GM23338 (cell line): ENCODE measurements at regions not wholly inside any gene's neighbourhood (a gene's known extent, or its start where the extent isn't known, plus 50 kb on each side); places are given as distances from the start of the nearest gene placed in this dataset.

ENCODE experiments used
- ATAC-seq: fragments of 200-7000 bp; cut with Tn5 transposase; 3 replicates; pipeline ENCODE4 v1.9.1; 2020
- DNase-seq: peaks from one replicate; pipeline ENCODE4 v3.0.0-alpha.2; 2015; ENCODE audit warnings: low spot score
- H2AFZ ChIP-seq: fragments of 200-600 bp; sonication (generic); 2 replicates; pipeline ENCODE4 v1.8.0; 2016; ENCODE audit warnings: antibody characterized with exemption, mild to moderate bottlenecking, moderate library complexity
- H3F3A ChIP-seq: fragments of 200-600 bp; sonication (generic); replicated peaks from 2 replicates; pipeline ENCODE4 v1.8.0; 2017; ENCODE audit warnings: antibody characterized with exemption, mixed run types, low read depth
- H3K27ac ChIP-seq: fragments of 200-600 bp; sonication (generic); 2 replicates; pipeline ENCODE4 v1.6.1; 2016; ENCODE audit warnings: low read depth
- H3K27me3 ChIP-seq: fragments of 200-600 bp; sonication (generic); 2 replicates; pipeline ENCODE4 v1.8.0; 2016; ENCODE audit warnings: mild to moderate bottlenecking, mixed run types, moderate library complexity; ENCODE audit not compliant: insufficient read depth
- H3K36me3 ChIP-seq: fragments of 200-600 bp; sonication (generic); 2 replicates; pipeline ENCODE4 v1.8.0; 2016; ENCODE audit warnings: mild to moderate bottlenecking; ENCODE audit not compliant: insufficient read depth
- H3K4me1 ChIP-seq: fragments of 200-600 bp; sonication (generic); 2 replicates; pipeline ENCODE4 v1.8.0; 2016; ENCODE audit warnings: mild to moderate bottlenecking, moderate library complexity; ENCODE audit not compliant: insufficient read depth
- H3K4me2 ChIP-seq: fragments of 200-600 bp; sonication (generic); 2 replicates; pipeline ENCODE4 v1.7.1; 2017; ENCODE audit warnings: mixed run types
- H3K4me3 ChIP-seq: fragments of 200-600 bp; sonication (generic); 2 replicates; pipeline ENCODE4 v1.6.1; 2016; ENCODE audit warnings: mixed run types
- H3K79me2 ChIP-seq: fragments of 200-600 bp; sonication (generic); replicated peaks from 2 replicates; pipeline ENCODE4 v1.8.0; 2017; ENCODE audit warnings: mild to moderate bottlenecking; ENCODE audit not compliant: insufficient read depth
- H3K9me2 ChIP-seq: fragments of 200-600 bp; sonication (generic); 2 replicates; pipeline ENCODE4 v1.8.0; 2017; ENCODE audit not compliant: insufficient read depth
- H4K20me1 ChIP-seq: fragments of 200-600 bp; sonication (generic); replicated peaks from 2 replicates; pipeline ENCODE4 v1.8.0; 2017; ENCODE audit warnings: mild to moderate bottlenecking; ENCODE audit not compliant: insufficient read depth
- H3K27ac Mint-ChIP-seq: 2 replicates; pipeline ENCODE4 v1.8.0; 2020; ENCODE audit warnings: inconsistent platforms, mild to moderate bottlenecking, moderate library complexity, mixed read lengths
- H3K27me3 Mint-ChIP-seq: 3 replicates; pipeline ENCODE4 v1.8.0; 2022; ENCODE audit warnings: low read depth, mild to moderate bottlenecking, moderate library complexity, mixed read lengths, inconsistent platforms; ENCODE audit not compliant: insufficient read depth, poor library complexity
- H3K36me3 Mint-ChIP-seq: 3 replicates; pipeline ENCODE4 v1.8.0; 2021; ENCODE audit warnings: low read depth, mild to moderate bottlenecking, inconsistent platforms, moderate library complexity, mixed read lengths
- H3K4me1 Mint-ChIP-seq: 3 replicates; pipeline ENCODE4 v1.8.0; 2020; ENCODE audit warnings: mild to moderate bottlenecking, inconsistent platforms, mixed read lengths
- H3K4me3 Mint-ChIP-seq: 3 replicates; pipeline ENCODE4 v1.8.0; 2021; ENCODE audit warnings: moderate library complexity, mild to moderate bottlenecking, inconsistent platforms, mixed read lengths
- H3K9me3 Mint-ChIP-seq: 3 replicates; pipeline ENCODE4 v1.8.0; 2020; ENCODE audit warnings: moderate library complexity, mild to moderate bottlenecking, inconsistent platforms, mixed read lengths
- CREB1 ChIP-seq: fragments of 250-450 bp; sonication (Bioruptor Pico); IDR thresholded peaks from 2 replicates; pipeline ENCODE4 v1.5.0; 2020; ENCODE audit warnings: low read depth, mild to moderate bottlenecking, moderate library complexity
- EZH2 ChIP-seq: fragments of 200-600 bp; sonication (generic); IDR thresholded peaks from one replicate; pipeline ENCODE4 v1.8.0; 2017; ENCODE audit warnings: antibody characterized with exemption, mild to moderate bottlenecking, low read depth; ENCODE audit not compliant: unreplicated experiment
- JUNB ChIP-seq: IDR thresholded peaks from one replicate; pipeline ENCODE4 v1.6.1; 2016; ENCODE audit warnings: antibody characterized with exemption; ENCODE audit not compliant: unreplicated experiment
- NANOG ChIP-seq: IDR thresholded peaks from 2 replicates; pipeline ENCODE4 v1.6.1; 2016; ENCODE audit warnings: antibody characterized with exemption, borderline replicate concordance
- POLR2AphosphoS5 ChIP-seq: IDR thresholded peaks from 2 replicates; pipeline ENCODE4 v1.6.1; 2016; ENCODE audit warnings: antibody characterized with exemption, low read depth
- STAT1 ChIP-seq: IDR thresholded peaks from one replicate; pipeline ENCODE4 v1.6.1; 2016; ENCODE audit warnings: antibody characterized with exemption; ENCODE audit not compliant: unreplicated experiment
- ZNF114 ChIP-seq: fragments of 250-450 bp; sonication (Bioruptor Pico); IDR thresholded peaks from 2 replicates; pipeline ENCODE4 v1.5.0; 2020; ENCODE audit warnings: mild to moderate bottlenecking, moderate library complexity
- ZNF331 ChIP-seq: fragments of 250-450 bp; sonication (Bioruptor Pico); IDR thresholded peaks from 2 replicates; pipeline ENCODE4 v1.5.0; 2020; ENCODE audit warnings: low read depth, mild to moderate bottlenecking, moderate library complexity
- TF ChIP-seq, protein P1 (sequence below): IDR thresholded peaks from one replicate; pipeline ENCODE4 v1.6.1; 2018; ENCODE audit warnings: antibody characterized with exemption; ENCODE audit not compliant: unreplicated experiment
- TF ChIP-seq, protein P2 (sequence below): IDR thresholded peaks from 2 replicates; pipeline ENCODE4 v1.6.1; 2016; ENCODE audit warnings: antibody characterized with exemption
- TF ChIP-seq, protein P3 (sequence below), 2 experiments: fragments of 200-600 bp in 1 of 2; sonication (generic) in 1 of 2; conservative IDR thresholded peaks; 2 replicates each; pipeline versions ENCODE4 v1.5.1 to v1.6.1; 2016 to 2017; ENCODE audit warnings: antibody characterized with exemption in 2 of 2, low read depth in 2 of 2, mild to moderate bottlenecking in 2 of 2, moderate library complexity in 1 of 2

DNA sequence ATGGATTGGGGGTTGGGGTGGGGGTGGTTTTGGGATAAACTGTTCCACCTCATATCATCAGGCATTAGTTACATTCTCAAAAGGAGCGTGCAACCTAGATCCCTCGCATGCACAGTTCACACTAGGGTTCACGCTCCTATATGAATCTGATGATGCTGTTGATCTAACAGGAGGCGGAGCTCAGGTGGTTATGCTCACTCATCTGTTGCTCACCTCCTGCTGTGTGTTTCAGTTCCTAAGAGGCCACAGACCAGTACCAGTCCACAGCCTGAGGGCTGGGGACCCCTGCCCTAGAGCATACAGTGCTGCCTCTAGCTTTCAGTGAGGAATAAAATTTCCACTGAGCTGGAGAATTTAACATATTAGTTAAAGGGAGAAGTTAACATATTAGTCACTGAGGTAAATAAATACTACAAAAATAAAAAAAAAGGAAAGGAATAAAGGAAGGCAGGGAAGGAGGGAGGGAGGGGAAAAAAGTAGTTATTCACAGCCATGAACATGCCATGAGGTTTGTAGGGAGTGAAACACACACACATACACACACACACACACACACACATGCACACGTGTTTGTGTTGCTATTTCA, 612.7 kb upstream of the TBX3 start:
- Histone ChIP-seq H3K27me3 (no peaks in the 10 kb centered on the region), H3K9me2 (peaks cover 4% of the 10 kb centered on the region; the same call in 1 of the 2 replicates), H3K27ac (no peak overlapping the region), H2AFZ (no peak overlapping the region), H4K20me1 (no peaks in the 10 kb centered on the region), H3K4me2 (no peak overlapping the region), H3F3A (no peaks in the 10 kb centered on the region), H3K36me3 (no peaks in the 10 kb centered on the region), H3K4me1 (no peaks in the 10 kb centered on the region), H3K79me2 (no peaks in the 10 kb centered on the region), H3K4me3 (no peak overlapping the region)
- TF ChIP-seq CREB1 (no peak), JUNB (no peak), ZNF331 (CRISPR knock-in tag) (no peak), EZH2 (no peak), NANOG (no peak)
- TF ChIP-seq, protein P1, sequence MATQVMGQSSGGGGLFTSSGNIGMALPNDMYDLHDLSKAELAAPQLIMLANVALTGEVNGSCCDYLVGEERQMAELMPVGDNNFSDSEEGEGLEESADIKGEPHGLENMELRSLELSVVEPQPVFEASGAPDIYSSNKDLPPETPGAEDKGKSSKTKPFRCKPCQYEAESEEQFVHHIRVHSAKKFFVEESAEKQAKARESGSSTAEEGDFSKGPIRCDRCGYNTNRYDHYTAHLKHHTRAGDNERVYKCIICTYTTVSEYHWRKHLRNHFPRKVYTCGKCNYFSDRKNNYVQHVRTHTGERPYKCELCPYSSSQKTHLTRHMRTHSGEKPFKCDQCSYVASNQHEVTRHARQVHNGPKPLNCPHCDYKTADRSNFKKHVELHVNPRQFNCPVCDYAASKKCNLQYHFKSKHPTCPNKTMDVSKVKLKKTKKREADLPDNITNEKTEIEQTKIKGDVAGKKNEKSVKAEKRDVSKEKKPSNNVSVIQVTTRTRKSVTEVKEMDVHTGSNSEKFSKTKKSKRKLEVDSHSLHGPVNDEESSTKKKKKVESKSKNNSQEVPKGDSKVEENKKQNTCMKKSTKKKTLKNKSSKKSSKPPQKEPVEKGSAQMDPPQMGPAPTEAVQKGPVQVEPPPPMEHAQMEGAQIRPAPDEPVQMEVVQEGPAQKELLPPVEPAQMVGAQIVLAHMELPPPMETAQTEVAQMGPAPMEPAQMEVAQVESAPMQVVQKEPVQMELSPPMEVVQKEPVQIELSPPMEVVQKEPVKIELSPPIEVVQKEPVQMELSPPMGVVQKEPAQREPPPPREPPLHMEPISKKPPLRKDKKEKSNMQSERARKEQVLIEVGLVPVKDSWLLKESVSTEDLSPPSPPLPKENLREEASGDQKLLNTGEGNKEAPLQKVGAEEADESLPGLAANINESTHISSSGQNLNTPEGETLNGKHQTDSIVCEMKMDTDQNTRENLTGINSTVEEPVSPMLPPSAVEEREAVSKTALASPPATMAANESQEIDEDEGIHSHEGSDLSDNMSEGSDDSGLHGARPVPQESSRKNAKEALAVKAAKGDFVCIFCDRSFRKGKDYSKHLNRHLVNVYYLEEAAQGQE = no peak
- TF ChIP-seq, protein P2, sequence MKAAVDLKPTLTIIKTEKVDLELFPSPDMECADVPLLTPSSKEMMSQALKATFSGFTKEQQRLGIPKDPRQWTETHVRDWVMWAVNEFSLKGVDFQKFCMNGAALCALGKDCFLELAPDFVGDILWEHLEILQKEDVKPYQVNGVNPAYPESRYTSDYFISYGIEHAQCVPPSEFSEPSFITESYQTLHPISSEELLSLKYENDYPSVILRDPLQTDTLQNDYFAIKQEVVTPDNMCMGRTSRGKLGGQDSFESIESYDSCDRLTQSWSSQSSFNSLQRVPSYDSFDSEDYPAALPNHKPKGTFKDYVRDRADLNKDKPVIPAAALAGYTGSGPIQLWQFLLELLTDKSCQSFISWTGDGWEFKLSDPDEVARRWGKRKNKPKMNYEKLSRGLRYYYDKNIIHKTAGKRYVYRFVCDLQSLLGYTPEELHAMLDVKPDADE = no peak
- peaks cover 29% of the 10 kb centered on the region for H3K4me1 Mint-ChIP-seq
- no peak for ATAC-seq
- H3K27me3 Mint-ChIP-seq = peaks cover 2% of the 10 kb centered on the region
- no peak overlapping the region for H3K27ac Mint-ChIP-seq
- no peak overlapping the region for H3K4me3 Mint-ChIP-seq
- no peaks in the 10 kb centered on the region; the same call in 2 of the 3 replicates for H3K9me3 Mint-ChIP-seq
- H3K36me3 Mint-ChIP-seq = no peaks in the 10 kb centered on the region
- no peak for DNase-seq

DNA sequence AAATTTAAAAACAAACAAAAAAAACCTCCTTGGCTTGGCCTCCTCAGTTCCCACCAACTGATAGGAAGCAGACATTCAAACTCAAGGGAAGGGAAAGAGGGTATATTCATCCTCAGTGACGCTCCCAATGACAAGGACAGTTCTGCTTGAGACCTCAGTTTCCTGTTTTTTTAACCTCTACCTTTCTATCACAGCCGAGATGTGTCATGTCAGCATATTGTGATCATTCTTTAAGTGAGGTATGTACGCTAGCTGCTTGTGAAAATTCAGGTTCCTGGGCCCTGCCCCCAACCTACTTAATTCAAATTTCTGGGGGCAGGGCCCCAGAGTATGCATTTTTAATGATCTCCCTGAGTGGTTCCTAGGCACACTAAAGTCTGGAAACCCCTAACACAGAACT, 611.9 kb upstream of the TBX3 start:
- H3K36me3 Mint-ChIP-seq = no peaks in the 10 kb centered on the region
- Histone ChIP-seq H3K9me2 (peaks cover 4% of the 10 kb centered on the region; the same call in 1 of the 2 replicates), H4K20me1 (no peaks in the 10 kb centered on the region), H2AFZ (no peak overlapping the region), H3K4me3 (no peak overlapping the region), H3F3A (no peaks in the 10 kb centered on the region), H3K27me3 (no peaks in the 10 kb centered on the region), H3K4me2 (no peak overlapping the region), H3K27ac (no peak overlapping the region), H3K79me2 (no peaks in the 10 kb centered on the region), H3K36me3 (no peaks in the 10 kb centered on the region), H3K4me1 (no peaks in the 10 kb centered on the region)
- peaks cover 29% of the 10 kb centered on the region for H3K4me1 Mint-ChIP-seq
- H3K27me3 Mint-ChIP-seq = peaks cover 2% of the 10 kb centered on the region
- H3K9me3 Mint-ChIP-seq = no peaks in the 10 kb centered on the region; the same call in 2 of the 3 replicates
- ATAC-seq (no peak), DNase-seq (no peak)
- no peak overlapping the region for H3K4me3 Mint-ChIP-seq
- no peak overlapping the region for H3K27ac Mint-ChIP-seq
- no peak for TF ChIP-seq ZNF114 (CRISPR knock-in tag)
- no peak for TF ChIP-seq EZH2
- TF ChIP-seq JUNB = no peak
- no peak for TF ChIP-seq NANOG
- no peak for TF ChIP-seq STAT1
- TF ChIP-seq, protein P2 = no peak
- TF ChIP-seq, protein P3, sequence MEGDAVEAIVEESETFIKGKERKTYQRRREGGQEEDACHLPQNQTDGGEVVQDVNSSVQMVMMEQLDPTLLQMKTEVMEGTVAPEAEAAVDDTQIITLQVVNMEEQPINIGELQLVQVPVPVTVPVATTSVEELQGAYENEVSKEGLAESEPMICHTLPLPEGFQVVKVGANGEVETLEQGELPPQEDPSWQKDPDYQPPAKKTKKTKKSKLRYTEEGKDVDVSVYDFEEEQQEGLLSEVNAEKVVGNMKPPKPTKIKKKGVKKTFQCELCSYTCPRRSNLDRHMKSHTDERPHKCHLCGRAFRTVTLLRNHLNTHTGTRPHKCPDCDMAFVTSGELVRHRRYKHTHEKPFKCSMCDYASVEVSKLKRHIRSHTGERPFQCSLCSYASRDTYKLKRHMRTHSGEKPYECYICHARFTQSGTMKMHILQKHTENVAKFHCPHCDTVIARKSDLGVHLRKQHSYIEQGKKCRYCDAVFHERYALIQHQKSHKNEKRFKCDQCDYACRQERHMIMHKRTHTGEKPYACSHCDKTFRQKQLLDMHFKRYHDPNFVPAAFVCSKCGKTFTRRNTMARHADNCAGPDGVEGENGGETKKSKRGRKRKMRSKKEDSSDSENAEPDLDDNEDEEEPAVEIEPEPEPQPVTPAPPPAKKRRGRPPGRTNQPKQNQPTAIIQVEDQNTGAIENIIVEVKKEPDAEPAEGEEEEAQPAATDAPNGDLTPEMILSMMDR (conservative IDR thresholded peaks at IDR 0.05; ENCODE audit: low read depth in 2 of 2) = no peak
- TF ChIP-seq CREB1 = no peak
- TF ChIP-seq, protein P1 = no peak
- no peak for TF ChIP-seq POLR2AphosphoS5
